ENCODE measurements at regions not wholly inside any gene's neighbourhood (a gene's known extent, or its start where the extent isn't known, plus 50 kb on each side); places are given as distances from the start of the nearest gene placed in this dataset.

DNA sequence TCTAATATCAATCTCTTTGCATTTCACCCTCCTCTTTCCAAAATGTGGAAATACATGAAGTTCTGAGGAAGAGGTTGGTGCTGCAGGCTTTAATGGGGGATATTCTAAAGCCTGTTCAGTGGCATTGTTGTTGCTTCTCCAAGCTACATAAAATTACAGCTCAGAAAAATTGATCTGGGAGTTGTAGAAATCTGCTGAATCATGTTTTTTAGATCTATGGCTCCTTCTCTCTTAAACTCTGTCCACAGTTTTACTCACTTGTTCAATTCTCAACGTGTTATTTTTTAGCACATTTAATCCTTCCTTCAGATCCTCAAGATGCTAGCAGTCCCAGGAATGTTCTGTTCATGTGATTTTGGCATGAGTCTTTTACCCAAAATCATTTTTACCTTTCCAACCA lies 949.5 kb upstream of the ADGRL3 start:
- H3F3A ChIP-seq (ENCODE audit: low read length, unreplicated experiment), result no peaks in the 10 kb centered on the region
- H3K36me3 ChIP-seq (ENCODE audit: low read depth, low read length), result no peaks in the 10 kb centered on the region
- no peaks in the 10 kb centered on the region for H3K27me3 ChIP-seq (ENCODE audit: low read length)
- ChIA-PET CTCF (no interaction called here), POLR2A (ENCODE audit: unreplicated experiment) (no interaction called here)
- H3K27ac ChIP-seq (ENCODE audit: low read length), result no peak overlapping the region
- H3K9me2 ChIP-seq (replicated peaks; ENCODE audit: low read length), result no peaks in the 10 kb centered on the region
- no peaks in the 10 kb centered on the region for H3K9me3 ChIP-seq (ENCODE audit: low read length)
- BruUV-seq (replicated peaks), result no TSS peak
- no peak overlapping the region for H3K4me3 ChIP-seq (ENCODE audit: low read length)
- TF ChIP-seq, protein P1, sequence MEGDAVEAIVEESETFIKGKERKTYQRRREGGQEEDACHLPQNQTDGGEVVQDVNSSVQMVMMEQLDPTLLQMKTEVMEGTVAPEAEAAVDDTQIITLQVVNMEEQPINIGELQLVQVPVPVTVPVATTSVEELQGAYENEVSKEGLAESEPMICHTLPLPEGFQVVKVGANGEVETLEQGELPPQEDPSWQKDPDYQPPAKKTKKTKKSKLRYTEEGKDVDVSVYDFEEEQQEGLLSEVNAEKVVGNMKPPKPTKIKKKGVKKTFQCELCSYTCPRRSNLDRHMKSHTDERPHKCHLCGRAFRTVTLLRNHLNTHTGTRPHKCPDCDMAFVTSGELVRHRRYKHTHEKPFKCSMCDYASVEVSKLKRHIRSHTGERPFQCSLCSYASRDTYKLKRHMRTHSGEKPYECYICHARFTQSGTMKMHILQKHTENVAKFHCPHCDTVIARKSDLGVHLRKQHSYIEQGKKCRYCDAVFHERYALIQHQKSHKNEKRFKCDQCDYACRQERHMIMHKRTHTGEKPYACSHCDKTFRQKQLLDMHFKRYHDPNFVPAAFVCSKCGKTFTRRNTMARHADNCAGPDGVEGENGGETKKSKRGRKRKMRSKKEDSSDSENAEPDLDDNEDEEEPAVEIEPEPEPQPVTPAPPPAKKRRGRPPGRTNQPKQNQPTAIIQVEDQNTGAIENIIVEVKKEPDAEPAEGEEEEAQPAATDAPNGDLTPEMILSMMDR (conservative IDR thresholded peaks at IDR 0.05; ENCODE audit: low read depth, low read length), result no peak
- no peak for TF ChIP-seq EZH2 (IDR thresholded peaks at IDR 0.05; ENCODE audit: low read length, unreplicated experiment)
- TF ChIP-seq EZH2phosphoT487 (IDR thresholded peaks at IDR 0.05; ENCODE audit: borderline replicate concordance, low read length), result no peak
- H3K4me2 ChIP-seq (ENCODE audit: low read length), result no peak overlapping the region
- no peak overlapping the region for H3K9ac ChIP-seq (ENCODE audit: low read length)
- DNase-seq (no peak), ATAC-seq (no peak)
- H2AFZ ChIP-seq (ENCODE audit: low read length), result 0 out of 2 replicates have a peak overlapping the region, but pooled peaks have one; percentile 11
- intact Hi-C loops (cut with micrococcal nuclease), result loop anchor here (10.0 kb wide), 1 partner anchor 204 kb away; no protein-coding TSS in a partner anchor
- H4K20me1 ChIP-seq (ENCODE audit: low read length), result no peaks in the 10 kb centered on the region
- H3K79me2 ChIP-seq (ENCODE audit: low read length), result no peaks in the 10 kb centered on the region
- H3K4me1 ChIP-seq (ENCODE audit: insufficient read depth, low read length), result no peaks in the 10 kb centered on the region

DNA sequence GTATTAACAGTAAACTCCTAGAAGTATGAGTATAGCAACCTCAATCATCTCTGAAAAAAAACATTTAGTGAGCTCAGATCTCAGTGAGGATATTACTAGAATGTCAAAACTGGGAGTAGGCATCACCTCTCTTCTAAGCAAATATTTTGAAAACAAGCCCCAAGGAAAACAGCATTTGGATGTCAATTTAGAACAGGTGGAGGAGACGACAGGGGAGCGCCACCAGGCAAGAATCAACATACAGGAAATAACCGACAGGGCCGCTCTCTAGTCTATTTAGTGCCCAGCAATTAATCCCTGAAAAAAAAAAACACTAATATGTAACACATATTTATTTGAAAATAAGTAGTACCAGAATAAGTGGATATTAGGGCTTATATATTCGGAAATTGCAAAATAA lies 940.3 kb upstream of the ADGRL3 start:
- CTCF ChIA-PET, result no interaction called here
- intact Hi-C loops (cut with micrococcal nuclease), result loop anchor here (10.0 kb wide), 1 partner anchor 195 kb away; no protein-coding TSS in a partner anchor
- TF ChIP-seq EZH2 (IDR thresholded peaks at IDR 0.05; ENCODE audit: low read length, unreplicated experiment) (no peak), EZH2phosphoT487 (IDR thresholded peaks at IDR 0.05; ENCODE audit: borderline replicate concordance, low read length) (no peak)
- TF ChIP-seq, protein P1 (conservative IDR thresholded peaks at IDR 0.05; ENCODE audit: low read depth, low read length), result no peak
- Histone ChIP-seq H3K27ac (ENCODE audit: low read length) (no peak overlapping the region), H3K27me3 (ENCODE audit: low read length) (no peaks in the 10 kb centered on the region), H3K4me2 (ENCODE audit: low read length) (no peak overlapping the region), H3K79me2 (ENCODE audit: low read length) (no peaks in the 10 kb centered on the region), H3F3A (ENCODE audit: low read length, unreplicated experiment) (no peaks in the 10 kb centered on the region), H3K36me3 (ENCODE audit: low read depth, low read length) (no peaks in the 10 kb centered on the region), H3K9me3 (ENCODE audit: low read length) (no peaks in the 10 kb centered on the region), H4K20me1 (ENCODE audit: low read length) (no peaks in the 10 kb centered on the region), H3K4me3 (ENCODE audit: low read length) (no peak overlapping the region), H3K4me1 (ENCODE audit: insufficient read depth, low read length) (no peaks in the 10 kb centered on the region), H2AFZ (ENCODE audit: low read length) (no peak overlapping the region), H3K9ac (ENCODE audit: low read length) (no peak overlapping the region), H3K9me2 (replicated peaks; ENCODE audit: low read length) (no peaks in the 10 kb centered on the region)
- ATAC-seq (no peak), DNase-seq (no peak)
- no TSS peak for BruUV-seq (replicated peaks)
- POLR2A ChIA-PET (ENCODE audit: unreplicated experiment), result no interaction called here

DNA sequence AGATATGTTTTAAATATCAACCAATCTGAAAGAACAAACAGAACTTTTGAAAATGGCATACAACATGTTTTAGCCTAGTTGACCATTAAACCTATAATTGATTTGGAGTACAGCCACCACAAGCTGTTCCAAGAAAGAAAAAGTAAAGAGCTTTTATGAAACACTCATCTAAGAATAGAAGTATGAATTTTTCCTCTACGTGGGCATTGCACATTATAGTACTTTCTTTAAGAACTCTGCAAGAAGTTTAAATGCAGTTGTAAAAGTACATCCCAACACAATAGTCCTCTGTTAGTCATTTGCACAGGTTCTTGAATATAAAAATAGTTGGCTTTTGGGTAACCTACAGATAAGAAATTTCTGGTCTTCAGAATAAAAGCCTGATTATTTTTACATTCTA lies 933.6 kb upstream of the ADGRL3 start:
- BruUV-seq (replicated peaks), result no TSS peak
- POLR2A ChIA-PET (ENCODE audit: unreplicated experiment), result no interaction called here
- Histone ChIP-seq H3K4me3 (ENCODE audit: low read length) (no peak overlapping the region), H4K20me1 (ENCODE audit: low read length) (no peaks in the 10 kb centered on the region), H3K4me1 (ENCODE audit: insufficient read depth, low read length) (no peaks in the 10 kb centered on the region), H3F3A (ENCODE audit: low read length, unreplicated experiment) (no peaks in the 10 kb centered on the region), H3K36me3 (ENCODE audit: low read depth, low read length) (no peaks in the 10 kb centered on the region), H3K27ac (ENCODE audit: low read length) (no peak overlapping the region), H2AFZ (ENCODE audit: low read length) (no peak overlapping the region), H3K9me2 (replicated peaks; ENCODE audit: low read length) (0 out of 2 replicates have a peak, but pooled peaks cover 3% of the 10 kb centered on the region), H3K9me3 (ENCODE audit: low read length) (no peaks in the 10 kb centered on the region), H3K9ac (ENCODE audit: low read length) (no peak overlapping the region), H3K27me3 (ENCODE audit: low read length) (no peaks in the 10 kb centered on the region), H3K79me2 (ENCODE audit: low read length) (no peaks in the 10 kb centered on the region), H3K4me2 (ENCODE audit: low read length) (no peak overlapping the region)
- intact Hi-C loops (cut with micrococcal nuclease), result no loop called here
- ATAC-seq, result no peak
- TF ChIP-seq EZH2phosphoT487 (IDR thresholded peaks at IDR 0.05; ENCODE audit: borderline replicate concordance, low read length) (no peak), EZH2 (IDR thresholded peaks at IDR 0.05; ENCODE audit: low read length, unreplicated experiment) (no peak)
- TF ChIP-seq, protein P1 (conservative IDR thresholded peaks at IDR 0.05; ENCODE audit: low read depth, low read length), result no peak
- CTCF ChIA-PET, result no interaction called here
- no peak for DNase-seq

Measured in PC-3 (cell line).